COR-L47 (cell line): ENCODE measurements at regions not wholly inside any gene's neighbourhood (a gene's known extent, or its start where the extent isn't known, plus 50 kb on each side); places are given as distances from the start of the nearest gene placed in this dataset.

ENCODE experiments used
- DNase-seq: peaks from one replicate; lab custom pipeline; 2025; lab: John Stamatoyannopoulos, UW

- no peak for DNase-seq
Measured at GRCh38 chr2:83565181-83565580, 893.9 kb downstream of the SUCLG1 start.

- DNase-seq = no peak
Measured at GRCh38 chr2:83561592-83561991, 897.5 kb downstream of the SUCLG1 start.

GRCh38 chr2:83536556-83536955, 922.5 kb downstream of the SUCLG1 start:
- no peak for DNase-seq

GRCh38 chr2:83534416-83534815, 924.7 kb downstream of the SUCLG1 start:
- no peak for DNase-seq

GRCh38 chr2:83531206-83531826, 927.8 kb downstream of the SUCLG1 start:
- DNase-seq = no peak

- no peak for DNase-seq
Measured at GRCh38 chr2:83528767-83529166, 930.3 kb downstream of the SUCLG1 start.

- DNase-seq = no peak
Measured at GRCh38 chr2:83522891-83523493, 936.1 kb downstream of the SUCLG1 start.

GRCh38 chr2:83517727-83518368, 941.2 kb downstream of the SUCLG1 start:
- DNase-seq = no peak

GRCh38 chr2:83516503-83516902, 942.6 kb downstream of the SUCLG1 start:
- no peak for DNase-seq

GRCh38 chr2:83487451-83487850, 971.6 kb downstream of the SUCLG1 start:
- DNase-seq = no peak

- DNase-seq = no peak
Measured at GRCh38 chr2:83481436-83481835, 977.6 kb downstream of the SUCLG1 start.

- no peak for DNase-seq
Measured at GRCh38 chr2:83478037-83478436, 981.0 kb downstream of the SUCLG1 start.

- no peak for DNase-seq
Measured at GRCh38 chr2:83475371-83475770, 983.7 kb downstream of the SUCLG1 start.

GRCh38 chr2:83471655-83472054, 987.4 kb downstream of the SUCLG1 start:
- DNase-seq = no peak

GRCh38 chr2:83470928-83471327, 988.2 kb downstream of the SUCLG1 start:
- no peak for DNase-seq

- no peak for DNase-seq
Measured at GRCh38 chr2:83464444-83464843, 994.6 kb downstream of the SUCLG1 start.

GRCh38 chr2:83462881-83463280, 996.2 kb downstream of the SUCLG1 start:
- DNase-seq = no peak

- no peak for DNase-seq
Measured at GRCh38 chr2:83461135-83461534, 997.9 kb downstream of the SUCLG1 start.

GRCh38 chr2:83459456-83459855, 999.6 kb downstream of the SUCLG1 start:
- no peak for DNase-seq

- no peak for DNase-seq
Measured at GRCh38 chr2:83435989-83436388, 1023.1 kb downstream of the SUCLG1 start.

- no peak for DNase-seq
Measured at GRCh38 chr2:83420993-83421392, 1038.1 kb downstream of the SUCLG1 start.

GRCh38 chr2:83394134-83394904, 1064.8 kb downstream of the SUCLG1 start:
- DNase-seq = no peak

GRCh38 chr2:83388804-83389203, 1070.3 kb downstream of the SUCLG1 start:
- DNase-seq = no peak
